ENCODE measurements at regions not wholly inside any gene's neighbourhood (a gene's known extent, or its start where the extent isn't known, plus 50 kb on each side); places are given as distances from the start of the nearest gene placed in this dataset.

DNA sequence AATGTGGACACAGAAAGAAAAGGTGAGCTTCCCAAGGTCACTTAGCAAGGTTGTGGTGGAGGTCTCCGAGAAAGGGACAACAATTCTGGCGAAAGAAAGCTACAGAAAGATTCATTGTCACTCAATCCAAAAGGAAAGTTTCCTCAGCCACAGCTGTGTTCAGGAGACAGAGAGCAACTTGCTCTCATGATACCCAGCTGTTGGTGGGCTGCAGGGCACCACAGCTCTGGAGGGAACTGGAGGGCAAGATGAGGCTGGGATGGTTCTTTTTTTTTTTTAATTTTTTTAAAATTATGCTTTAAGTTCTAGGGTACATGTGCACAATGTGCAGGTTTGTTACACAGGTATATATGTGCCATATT, 50.7 kb upstream of the VTCN1 start:
- no peak overlapping the region for H3K4me3 ChIP-seq (ENCODE audit: low read length in 3 of 3)
- no peaks in the 10 kb centered on the region for H3K36me3 ChIP-seq (ENCODE audit: control insufficient read depth in 2 of 3, insufficient read depth in 3 of 3, low read length in 3 of 3)
- no peak overlapping the region for H3K9ac ChIP-seq (ENCODE audit: low read length in 3 of 3)
- TF ChIP-seq CTCF (IDR thresholded peaks at IDR 0.05; ENCODE audit: borderline replicate concordance, extremely low read depth, insufficient read depth): no peak
- FAIRE-seq: no peak
- H3K9me3 ChIP-seq (ENCODE audit: control insufficient read depth in 2 of 3, insufficient read depth in 1 of 3, low read length in 3 of 3): no peaks in the 10 kb centered on the region
- H3K27ac ChIP-seq (ENCODE audit: low read depth in 2 of 2, low read length in 2 of 2): no peak overlapping the region
- DNase-seq: no peak
- intact Hi-C loops (cut with DNase I): no loop called here
- H3K4me1 ChIP-seq (ENCODE audit: control insufficient read depth in 2 of 3, insufficient read depth in 2 of 3, low read depth in 1 of 3, low read length in 3 of 3): no peaks in the 10 kb centered on the region
- H3K27me3 ChIP-seq (ENCODE audit: control insufficient read depth, insufficient read depth, low read length): no peaks in the 10 kb centered on the region

DNA sequence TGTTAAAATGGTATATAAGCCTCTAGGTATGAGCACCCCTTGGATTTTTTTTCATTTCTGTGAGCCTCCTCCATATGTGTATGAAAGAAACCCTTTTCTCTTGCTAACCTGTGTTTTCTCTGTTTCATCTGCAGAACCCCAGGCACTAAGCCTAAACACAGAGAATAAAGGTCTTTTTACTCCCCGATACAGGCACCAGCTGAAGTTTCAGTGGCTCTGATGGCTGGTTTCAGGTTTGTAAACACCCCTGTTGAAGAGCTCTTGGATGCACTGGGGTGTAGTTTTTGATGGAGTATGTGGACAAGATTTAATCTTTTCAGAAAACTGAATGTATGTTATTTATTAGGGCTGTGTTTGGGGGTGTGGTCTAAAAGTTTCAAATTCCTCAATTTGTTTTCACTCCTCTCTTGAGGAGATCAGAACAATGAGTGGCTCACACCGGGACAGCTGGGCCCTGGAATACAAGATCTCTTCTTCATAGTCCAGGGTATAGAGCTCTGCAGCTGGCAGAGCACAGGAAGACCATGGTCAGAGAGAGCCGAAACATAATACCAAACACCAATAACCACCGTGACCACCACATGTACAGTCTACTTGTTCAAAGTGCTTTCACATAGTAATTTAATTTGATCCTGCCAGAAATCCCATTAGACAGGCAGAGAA, 50.2 kb upstream of the VTCN1 start:
- Histone ChIP-seq H3K9ac (ENCODE audit: low read length in 3 of 3) (no peak overlapping the region), H3K4me1 (ENCODE audit: control insufficient read depth in 2 of 3, insufficient read depth in 2 of 3, low read depth in 1 of 3, low read length in 3 of 3) (no peaks in the 10 kb centered on the region), H3K27me3 (ENCODE audit: control insufficient read depth, insufficient read depth, low read length) (no peaks in the 10 kb centered on the region), H3K9me3 (ENCODE audit: control insufficient read depth in 2 of 3, insufficient read depth in 1 of 3, low read length in 3 of 3) (no peaks in the 10 kb centered on the region), H3K4me3 (ENCODE audit: low read length in 3 of 3) (no peak overlapping the region), H3K27ac (ENCODE audit: low read depth in 2 of 2, low read length in 2 of 2) (no peak overlapping the region), H3K36me3 (ENCODE audit: control insufficient read depth in 2 of 3, insufficient read depth in 3 of 3, low read length in 3 of 3) (no peaks in the 10 kb centered on the region)
- no peak for FAIRE-seq
- DNase-seq: no peak
- TF ChIP-seq CTCF (IDR thresholded peaks at IDR 0.05; ENCODE audit: borderline replicate concordance, extremely low read depth, insufficient read depth): no peak
- intact Hi-C loops (cut with DNase I): no loop called here
